ENCODE measurements at regions not wholly inside any gene's neighbourhood (a gene's known extent, or its start where the extent isn't known, plus 50 kb on each side); places are given as distances from the start of the nearest gene placed in this dataset.
A peak's percentile ranks its signal among the peaks of the same experiment; 100 is the strongest.

DNA sequence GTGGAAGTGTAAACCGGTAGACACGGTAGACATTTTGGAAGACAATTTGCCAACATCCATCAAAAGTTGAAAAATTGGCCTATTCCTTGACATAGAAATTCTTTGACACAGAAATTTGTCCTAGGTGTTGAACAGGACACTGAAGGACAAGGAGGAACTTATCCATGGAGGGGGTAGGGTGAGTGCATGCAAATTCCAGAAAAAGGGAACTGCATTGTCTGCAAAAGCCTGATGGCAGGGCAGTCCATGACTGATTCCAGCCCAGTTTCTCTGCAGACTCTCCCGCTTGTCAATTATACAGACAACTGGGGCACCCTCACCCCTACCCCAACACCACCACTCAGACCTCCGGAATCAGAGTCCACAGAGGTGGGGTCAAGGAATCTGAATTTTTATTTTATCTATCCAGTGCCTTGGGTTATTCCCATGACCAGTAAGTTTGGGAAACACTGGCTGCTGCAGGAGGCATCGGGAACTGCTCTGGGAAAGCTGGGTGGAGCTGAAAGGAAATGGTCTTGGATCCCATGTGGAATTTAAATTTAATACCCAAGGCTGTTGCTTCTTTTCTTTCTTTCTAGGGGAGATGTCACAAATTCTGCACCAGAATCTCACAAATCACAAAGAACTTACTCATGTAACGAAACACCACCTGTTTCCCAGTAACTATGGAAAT, 103.3 kb upstream of the SLC45A1 start:
- ChIA-PET CTCF (interaction anchor here (0.7 kb wide), 1 partner anchor 27 kb away, joined by 3 read pairs; no protein-coding TSS in a partner anchor), POLR2A (interaction anchor here (0.7 kb wide), 1 partner anchor 192 kb away, joined by 3 read pairs; no protein-coding TSS in a partner anchor)
- no peak for DNase-seq (ENCODE audit: low read depth)
- Histone ChIP-seq H3K27me3 (ENCODE audit: control insufficient read depth, insufficient read depth, low read length) (no peaks in the 10 kb centered on the region), H3K4me3 (ENCODE audit: low read depth, low read length) (no peak overlapping the region), H3K36me3 (ENCODE audit: control insufficient read depth, insufficient read depth, low read length) (no peaks in the 10 kb centered on the region)
- TF ChIP-seq, protein P1, sequence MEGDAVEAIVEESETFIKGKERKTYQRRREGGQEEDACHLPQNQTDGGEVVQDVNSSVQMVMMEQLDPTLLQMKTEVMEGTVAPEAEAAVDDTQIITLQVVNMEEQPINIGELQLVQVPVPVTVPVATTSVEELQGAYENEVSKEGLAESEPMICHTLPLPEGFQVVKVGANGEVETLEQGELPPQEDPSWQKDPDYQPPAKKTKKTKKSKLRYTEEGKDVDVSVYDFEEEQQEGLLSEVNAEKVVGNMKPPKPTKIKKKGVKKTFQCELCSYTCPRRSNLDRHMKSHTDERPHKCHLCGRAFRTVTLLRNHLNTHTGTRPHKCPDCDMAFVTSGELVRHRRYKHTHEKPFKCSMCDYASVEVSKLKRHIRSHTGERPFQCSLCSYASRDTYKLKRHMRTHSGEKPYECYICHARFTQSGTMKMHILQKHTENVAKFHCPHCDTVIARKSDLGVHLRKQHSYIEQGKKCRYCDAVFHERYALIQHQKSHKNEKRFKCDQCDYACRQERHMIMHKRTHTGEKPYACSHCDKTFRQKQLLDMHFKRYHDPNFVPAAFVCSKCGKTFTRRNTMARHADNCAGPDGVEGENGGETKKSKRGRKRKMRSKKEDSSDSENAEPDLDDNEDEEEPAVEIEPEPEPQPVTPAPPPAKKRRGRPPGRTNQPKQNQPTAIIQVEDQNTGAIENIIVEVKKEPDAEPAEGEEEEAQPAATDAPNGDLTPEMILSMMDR (IDR thresholded peaks at IDR 0.05; ENCODE audit: insufficient read depth, low read depth, low read length), result 0 out of 2 replicates have a peak, but pooled peaks have one; percentile 15

DNA sequence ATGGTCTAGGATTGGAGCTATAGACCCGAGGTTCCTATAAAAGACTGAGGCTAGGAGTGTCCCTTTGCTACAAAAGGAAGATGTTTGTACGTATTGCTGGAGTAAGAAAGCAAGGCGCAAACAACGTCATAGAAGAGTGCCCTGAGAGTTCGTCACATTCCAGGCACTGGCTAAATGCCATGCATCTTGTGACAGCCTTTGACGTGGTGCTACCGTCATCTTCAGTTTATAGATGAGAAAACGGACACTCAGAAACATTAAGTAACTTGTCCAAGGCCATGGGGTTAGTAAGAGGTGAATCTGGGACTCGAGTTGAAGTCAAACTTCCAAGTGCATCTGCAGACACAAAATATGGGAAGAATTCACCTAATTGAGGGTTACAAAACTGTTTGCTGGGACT, 104.2 kb upstream of the SLC45A1 start:
- TF ChIP-seq, protein P1 (IDR thresholded peaks at IDR 0.05; ENCODE audit: insufficient read depth, low read depth, low read length), result no peak
- no peaks in the 10 kb centered on the region for H3K36me3 ChIP-seq (ENCODE audit: control insufficient read depth, insufficient read depth, low read length)
- no peak for DNase-seq (ENCODE audit: low read depth)
- CTCF ChIA-PET, result no interaction called here
- no peaks in the 10 kb centered on the region for H3K27me3 ChIP-seq (ENCODE audit: control insufficient read depth, insufficient read depth, low read length)
- H3K4me3 ChIP-seq (ENCODE audit: low read depth, low read length), result no peak overlapping the region
- POLR2A ChIA-PET, result no interaction called here

DNA sequence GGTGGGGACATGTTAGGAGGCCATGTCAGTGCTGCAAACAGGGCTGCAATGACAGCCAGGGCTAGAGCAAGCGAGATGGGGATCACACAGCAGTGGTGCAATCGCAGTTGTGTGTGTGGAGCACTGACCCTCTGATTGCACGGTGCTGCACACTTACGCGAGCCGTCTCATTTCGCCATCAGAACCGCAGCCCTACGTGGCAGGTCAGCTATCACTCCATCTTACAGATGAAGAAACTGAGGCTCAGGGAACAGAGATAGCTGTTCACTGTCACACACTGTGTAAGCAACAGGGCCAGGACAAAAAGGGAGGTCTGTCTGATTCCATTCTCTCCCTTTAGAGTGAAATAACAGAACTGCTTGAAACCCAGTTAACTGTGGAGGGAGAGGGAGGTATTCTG, 104.8 kb upstream of the SLC45A1 start:
- Histone ChIP-seq H3K4me3 (ENCODE audit: low read depth, low read length) (no peak overlapping the region), H3K27me3 (ENCODE audit: control insufficient read depth, insufficient read depth, low read length) (no peaks in the 10 kb centered on the region), H3K36me3 (ENCODE audit: control insufficient read depth, insufficient read depth, low read length) (no peaks in the 10 kb centered on the region)
- TF ChIP-seq, protein P1 (IDR thresholded peaks at IDR 0.05; ENCODE audit: insufficient read depth, low read depth, low read length), result no peak
- POLR2A ChIA-PET, result no interaction called here
- DNase-seq (ENCODE audit: low read depth), result no peak
- CTCF ChIA-PET, result interaction anchor here (0.9 to 1.2 kb wide), 2 partner anchors 78 to 195 kb away, joined by 3 read pairs; no protein-coding TSS in a partner anchor

DNA sequence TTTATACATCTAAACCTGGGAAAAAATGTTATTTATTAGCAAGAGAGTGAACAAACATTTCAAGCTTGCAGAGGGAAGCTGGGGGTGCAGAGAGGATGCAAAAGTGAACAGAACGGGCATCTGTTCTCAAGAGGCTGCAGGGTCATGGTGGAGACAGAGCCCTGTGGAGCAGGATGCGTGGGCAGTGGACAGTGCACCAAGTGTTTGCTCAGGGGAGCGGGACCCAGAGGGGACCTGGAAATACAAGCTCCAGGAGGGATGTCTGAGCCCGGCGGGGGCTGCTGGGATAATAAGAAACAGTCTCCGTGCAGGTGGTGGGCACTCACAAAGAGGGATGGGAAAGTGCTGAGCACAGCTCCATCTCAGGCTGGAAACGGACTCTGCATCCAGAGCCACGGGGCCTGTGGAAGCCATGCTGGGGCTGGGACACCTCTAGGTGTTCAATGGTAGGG, 105.3 kb upstream of the SLC45A1 start:
- Histone ChIP-seq H3K4me3 (ENCODE audit: low read depth, low read length) (no peak overlapping the region), H3K36me3 (ENCODE audit: control insufficient read depth, insufficient read depth, low read length) (no peaks in the 10 kb centered on the region), H3K27me3 (ENCODE audit: control insufficient read depth, insufficient read depth, low read length) (no peaks in the 10 kb centered on the region)
- ChIA-PET CTCF (interaction anchor here (0.9 to 1.2 kb wide), 2 partner anchors 77 to 194 kb away, joined by 3 read pairs; no protein-coding TSS in a partner anchor), POLR2A (no interaction called here)
- no peak for DNase-seq (ENCODE audit: low read depth)
- TF ChIP-seq, protein P1 (IDR thresholded peaks at IDR 0.05; ENCODE audit: insufficient read depth, low read depth, low read length), result no peak

DNA sequence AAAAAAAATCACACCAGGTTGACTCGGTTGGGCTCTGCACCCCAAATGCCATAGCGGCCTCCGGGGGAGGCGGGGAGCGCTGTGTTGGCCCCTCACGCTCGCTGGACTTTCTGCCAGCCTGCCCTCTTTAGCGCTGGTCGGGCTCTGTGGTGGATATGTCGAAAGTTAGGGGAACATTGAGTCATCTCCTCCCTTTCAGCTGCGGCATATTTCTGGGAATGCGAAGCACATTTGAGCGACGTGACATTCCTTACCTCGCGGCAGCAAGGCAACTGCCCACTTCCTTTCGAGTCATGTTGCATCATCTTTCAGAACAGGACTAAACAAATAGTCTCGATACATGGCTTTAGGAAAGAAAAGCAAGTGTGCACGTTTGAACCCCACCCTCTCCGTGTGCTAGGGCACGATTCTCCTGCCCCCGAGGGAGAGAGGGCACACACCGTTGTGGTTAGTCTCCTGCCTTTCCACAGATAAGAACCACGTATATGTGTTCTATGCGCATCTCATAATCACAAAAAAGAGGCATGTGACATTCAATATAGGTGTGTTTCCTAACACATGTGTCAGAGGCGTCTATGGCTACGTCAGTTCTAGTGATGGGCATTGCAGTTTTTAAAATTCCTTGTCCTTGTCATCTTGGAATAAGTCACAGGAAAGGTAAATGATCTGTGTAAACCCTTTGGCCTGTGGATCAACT, 105.9 kb upstream of the SLC45A1 start:
- DNase-seq (ENCODE audit: low read depth), result peak; percentile 94
- H3K27me3 ChIP-seq (ENCODE audit: control insufficient read depth, insufficient read depth, low read length), result no peaks in the 10 kb centered on the region
- TF ChIP-seq, protein P1 (IDR thresholded peaks at IDR 0.05; ENCODE audit: insufficient read depth, low read depth, low read length), result no peak
- ChIA-PET CTCF (interaction anchor here (0.9 to 1.2 kb wide), 2 partner anchors 77 to 194 kb away, joined by 3 read pairs; no protein-coding TSS in a partner anchor), POLR2A (no interaction called here)
- no peaks in the 10 kb centered on the region for H3K36me3 ChIP-seq (ENCODE audit: control insufficient read depth, insufficient read depth, low read length)
- no peak overlapping the region for H3K4me3 ChIP-seq (ENCODE audit: low read depth, low read length)
